Peyer's patch (tissue), 4 donors: ENCODE measurements at regions not wholly inside any gene's neighbourhood (a gene's known extent, or its start where the extent isn't known, plus 50 kb on each side); places are given as distances from the start of the nearest gene placed in this dataset.

Source experiments
- DNase-seq, 3 donors: peaks; one replicate each; pipeline ENCODE4 v3.0.0-alpha.2; 2017 to 2019
- H3K27ac ChIP-seq, 4 donors: fragments of 200-600 bp; sonication (generic); one replicate each; pipeline ENCODE4 v1.5.1; 2016 to 2019
- H3K27me3 ChIP-seq, 2 donors: fragments of 200-600 bp; sonication (generic); one replicate each; pipeline ENCODE4 v1.5.1; 2019
- H3K36me3 ChIP-seq, 3 donors: fragments of 200-600 bp; sonication (generic); one replicate each; pipeline ENCODE4 v1.5.1; 2016 to 2019
- H3K4me1 ChIP-seq, 4 donors: fragments of 200-600 bp; sonication (generic); one replicate each; pipeline ENCODE4 v1.5.1; 2016 to 2019
- H3K4me3 ChIP-seq, 4 donors: fragments of 200-600 bp; sonication (generic); 1 replicate in 3 of 4; 2 replicates in 1 of 4; pipeline ENCODE4 v1.5.1; 2016 to 2019; ENCODE audit warnings: mild to moderate bottlenecking in 1 of 4
- H3K9me3 ChIP-seq, 4 donors: fragments of 200-600 bp; sonication (generic); one replicate each; pipeline ENCODE4 v1.5.1; 2016 to 2019; ENCODE audit warnings: mild to moderate bottlenecking in 1 of 4
- POLR2A ChIP-seq, 2 donors: fragments of 450-650 bp; IDR thresholded peaks; one replicate each; pipeline ENCODE4 v1.5.1; 2017; ENCODE audit warnings: antibody characterized with exemption in 2 of 2, mild to moderate bottlenecking in 2 of 2, moderate library complexity in 2 of 2
- TF ChIP-seq, protein P1 (sequence below), 6 experiments: fragments of 450-650 bp in 4 of 6; fragments of 200-600 bp in 2 of 6; sonication (generic) in 1 of 6; IDR thresholded peaks; one replicate each; pipeline ENCODE4 v1.5.1; 2017 to 2019; ENCODE audit warnings: antibody characterized with exemption in 6 of 6, mild to moderate bottlenecking in 3 of 6, moderate library complexity in 1 of 6

DNA sequence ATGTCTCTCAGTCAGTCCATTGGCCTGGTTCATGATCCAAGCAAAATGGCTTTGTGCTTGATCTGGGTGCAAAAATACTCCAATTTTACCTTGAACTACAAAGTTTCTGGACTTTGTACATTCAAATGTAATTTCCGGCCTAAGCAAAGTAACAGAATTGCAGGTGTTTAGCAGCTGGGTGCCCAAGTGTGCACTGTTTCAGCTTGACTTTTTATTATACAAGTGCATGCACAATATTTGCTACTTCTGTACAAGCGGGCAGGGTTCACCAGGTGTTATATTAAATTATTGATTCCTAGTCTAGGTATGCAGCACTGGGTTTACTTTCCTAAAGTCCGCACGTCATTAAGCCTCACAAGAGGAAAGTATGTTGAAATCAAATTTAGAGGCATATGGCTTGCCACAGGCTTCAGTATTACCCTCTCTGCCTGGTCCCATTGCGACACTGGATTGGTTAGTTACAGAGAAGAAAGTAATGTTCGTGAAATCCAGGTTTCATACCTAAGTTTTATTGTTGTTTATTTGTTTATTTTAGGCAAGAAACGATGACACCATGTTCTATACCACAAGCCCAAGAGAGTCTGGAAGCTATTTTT, 376.9 kb upstream of the CTSO start:
- no peak for TF ChIP-seq POLR2A (IDR thresholded peaks at IDR 0.05)
- TF ChIP-seq, protein P1, sequence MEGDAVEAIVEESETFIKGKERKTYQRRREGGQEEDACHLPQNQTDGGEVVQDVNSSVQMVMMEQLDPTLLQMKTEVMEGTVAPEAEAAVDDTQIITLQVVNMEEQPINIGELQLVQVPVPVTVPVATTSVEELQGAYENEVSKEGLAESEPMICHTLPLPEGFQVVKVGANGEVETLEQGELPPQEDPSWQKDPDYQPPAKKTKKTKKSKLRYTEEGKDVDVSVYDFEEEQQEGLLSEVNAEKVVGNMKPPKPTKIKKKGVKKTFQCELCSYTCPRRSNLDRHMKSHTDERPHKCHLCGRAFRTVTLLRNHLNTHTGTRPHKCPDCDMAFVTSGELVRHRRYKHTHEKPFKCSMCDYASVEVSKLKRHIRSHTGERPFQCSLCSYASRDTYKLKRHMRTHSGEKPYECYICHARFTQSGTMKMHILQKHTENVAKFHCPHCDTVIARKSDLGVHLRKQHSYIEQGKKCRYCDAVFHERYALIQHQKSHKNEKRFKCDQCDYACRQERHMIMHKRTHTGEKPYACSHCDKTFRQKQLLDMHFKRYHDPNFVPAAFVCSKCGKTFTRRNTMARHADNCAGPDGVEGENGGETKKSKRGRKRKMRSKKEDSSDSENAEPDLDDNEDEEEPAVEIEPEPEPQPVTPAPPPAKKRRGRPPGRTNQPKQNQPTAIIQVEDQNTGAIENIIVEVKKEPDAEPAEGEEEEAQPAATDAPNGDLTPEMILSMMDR (IDR thresholded peaks at IDR 0.05), result no peak
- Histone ChIP-seq H3K27me3 (no peaks in the 10 kb centered on the region), H3K27ac (no peak overlapping the region), H3K36me3 (no peaks in the 10 kb centered on the region), H3K9me3 (no peaks in the 10 kb centered on the region), H3K4me1 (no peaks in the 10 kb centered on the region), H3K4me3 (no peak overlapping the region)
- DNase-seq, result no peak

DNA sequence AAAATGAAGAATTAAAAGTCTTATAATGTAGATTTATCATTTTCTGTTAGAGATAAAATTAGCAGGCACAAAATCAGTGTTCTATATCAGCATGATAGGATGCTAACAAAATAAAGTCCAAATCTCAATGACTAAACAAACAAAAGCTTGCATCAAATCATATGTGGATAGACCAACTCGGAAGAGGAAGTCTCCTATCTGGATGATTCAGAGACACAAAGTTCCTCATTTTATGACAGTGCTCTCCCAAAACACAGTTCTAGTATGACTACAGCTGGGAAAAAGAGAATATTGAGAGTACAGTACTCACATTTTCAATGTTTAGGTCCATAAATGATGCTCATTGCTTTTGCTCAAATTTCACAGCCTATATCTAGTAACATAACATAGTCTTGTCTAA, 376.1 kb upstream of the CTSO start:
- H3K9me3 ChIP-seq, result no peaks in the 10 kb centered on the region
- no peak overlapping the region for H3K4me3 ChIP-seq
- no peak for DNase-seq
- H3K4me1 ChIP-seq, result no peaks in the 10 kb centered on the region
- H3K27me3 ChIP-seq, result no peaks in the 10 kb centered on the region
- H3K27ac ChIP-seq, result no peak overlapping the region
- no peak for TF ChIP-seq POLR2A (IDR thresholded peaks at IDR 0.05)
- TF ChIP-seq, protein P1 (IDR thresholded peaks at IDR 0.05), result no peak
- H3K36me3 ChIP-seq, result no peaks in the 10 kb centered on the region

DNA sequence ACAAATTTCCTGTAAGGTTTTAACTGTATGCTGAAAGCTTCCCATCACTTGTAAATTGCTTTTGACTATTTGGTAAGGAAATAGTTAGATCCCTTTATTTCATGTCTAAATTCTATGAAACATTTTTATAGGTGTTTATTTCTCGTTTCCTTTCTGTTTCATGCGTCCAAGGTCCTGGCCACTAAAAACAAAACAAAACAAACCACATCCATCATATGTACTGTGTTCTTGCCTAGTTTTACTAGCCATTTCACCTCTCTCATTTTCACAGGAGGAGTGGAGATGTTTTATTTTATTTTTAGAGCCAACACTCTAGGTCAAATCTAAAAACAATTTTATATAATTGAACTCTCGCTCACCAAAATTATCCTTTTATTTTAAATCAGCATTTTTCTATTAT, 375.2 kb upstream of the CTSO start:
- H3K36me3 ChIP-seq, result no peaks in the 10 kb centered on the region
- H3K4me1 ChIP-seq, result no peaks in the 10 kb centered on the region
- H3K4me3 ChIP-seq, result no peak overlapping the region
- no peak for TF ChIP-seq POLR2A (IDR thresholded peaks at IDR 0.05)
- TF ChIP-seq, protein P1 (IDR thresholded peaks at IDR 0.05), result no peak
- no peaks in the 10 kb centered on the region for H3K9me3 ChIP-seq
- no peak for DNase-seq
- H3K27me3 ChIP-seq, result no peaks in the 10 kb centered on the region
- no peak overlapping the region for H3K27ac ChIP-seq

DNA sequence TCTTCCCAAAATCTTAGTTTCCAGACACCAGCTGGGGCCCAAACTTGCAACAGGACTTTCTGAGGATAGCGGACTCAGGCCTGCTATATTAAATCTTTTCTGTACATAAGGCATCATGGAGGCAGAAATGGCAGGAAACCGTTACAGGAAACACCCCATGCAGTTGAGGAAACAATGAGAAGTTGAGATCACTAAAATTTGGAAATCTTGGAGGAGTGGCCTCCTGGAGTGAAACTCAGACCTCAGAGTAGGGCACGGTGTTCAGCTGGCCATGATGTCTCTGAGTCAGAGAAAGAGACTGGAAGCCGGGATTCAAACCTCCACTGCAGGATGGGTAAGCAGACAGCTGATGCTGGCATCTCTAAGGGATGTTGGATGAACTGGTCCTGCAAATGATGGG, 372.6 kb upstream of the CTSO start:
- TF ChIP-seq, protein P1 (IDR thresholded peaks at IDR 0.05), result no peak
- TF ChIP-seq POLR2A (IDR thresholded peaks at IDR 0.05), result no peak
- H3K36me3 ChIP-seq, result no peaks in the 10 kb centered on the region
- no peak overlapping the region for H3K27ac ChIP-seq
- H3K9me3 ChIP-seq, result no peaks in the 10 kb centered on the region
- H3K4me1 ChIP-seq, result no peaks in the 10 kb centered on the region
- no peak overlapping the region for H3K4me3 ChIP-seq
- no peak for DNase-seq
- H3K27me3 ChIP-seq, result no peaks in the 10 kb centered on the region

DNA sequence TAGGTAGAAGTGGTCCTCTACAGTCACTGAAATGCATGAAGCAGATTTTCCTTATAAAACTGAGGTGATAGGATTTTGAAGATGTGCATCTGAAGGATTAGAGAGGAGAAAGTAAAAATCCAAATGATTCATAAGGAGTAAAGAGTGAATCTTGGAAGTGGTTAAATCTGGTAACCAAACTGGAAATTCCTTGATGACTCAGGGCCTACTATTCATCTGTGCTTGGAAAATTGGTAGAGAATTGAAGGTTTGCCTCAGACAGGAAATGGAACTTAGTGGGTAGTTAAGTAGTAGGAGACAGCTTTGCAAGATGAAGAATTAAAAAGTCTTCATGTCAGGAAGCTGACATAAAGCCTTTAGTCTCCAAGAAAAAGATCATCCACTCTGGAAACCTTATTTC, 368.9 kb upstream of the CTSO start:
- Histone ChIP-seq H3K27me3 (no peaks in the 10 kb centered on the region), H3K27ac (no peak overlapping the region), H3K4me3 (no peak overlapping the region), H3K9me3 (no peaks in the 10 kb centered on the region), H3K4me1 (no peaks in the 10 kb centered on the region), H3K36me3 (no peaks in the 10 kb centered on the region)
- TF ChIP-seq POLR2A (IDR thresholded peaks at IDR 0.05), result no peak
- TF ChIP-seq, protein P1 (IDR thresholded peaks at IDR 0.05), result no peak
- DNase-seq, result no peak

DNA sequence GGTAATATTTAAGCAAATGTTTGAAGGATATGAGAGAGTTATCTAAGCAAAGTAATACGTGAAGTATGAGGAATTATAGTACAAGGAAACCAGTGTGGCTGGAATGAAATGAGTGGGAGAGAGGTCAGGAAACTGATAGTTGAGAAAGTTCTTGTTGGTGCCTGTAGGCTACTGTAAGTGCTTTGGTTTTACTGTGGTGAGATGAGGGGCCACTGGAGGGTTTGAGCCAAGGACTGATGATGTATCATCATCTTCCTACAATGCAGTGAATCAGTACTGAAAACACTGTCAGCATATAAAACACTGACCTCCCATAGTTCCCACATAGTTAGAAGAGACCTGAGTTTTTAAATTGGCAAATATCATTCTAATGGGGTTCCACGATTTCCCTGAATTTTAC, 367.5 kb upstream of the CTSO start:
- TF ChIP-seq POLR2A (IDR thresholded peaks at IDR 0.05), result no peak
- TF ChIP-seq, protein P1 (IDR thresholded peaks at IDR 0.05), result no peak
- Histone ChIP-seq H3K9me3 (peaks cover 0 to 4% (median 0%) of the 10 kb centered on the region in 4 donors), H3K27ac (no peak overlapping the region), H3K4me1 (no peaks in the 10 kb centered on the region), H3K4me3 (no peak overlapping the region), H3K36me3 (no peaks in the 10 kb centered on the region), H3K27me3 (no peaks in the 10 kb centered on the region)
- DNase-seq, result no peak
